SW480 (cell line): ENCODE measurements at regions not wholly inside any gene's neighbourhood (a gene's known extent, or its start where the extent isn't known, plus 50 kb on each side); places are given as distances from the start of the nearest gene placed in this dataset.

Experiments
- DNase-seq: peaks from one replicate; pipeline ENCODE4 v3.0.0-alpha.2; 2016; ENCODE audit warnings: low spot score

DNA sequence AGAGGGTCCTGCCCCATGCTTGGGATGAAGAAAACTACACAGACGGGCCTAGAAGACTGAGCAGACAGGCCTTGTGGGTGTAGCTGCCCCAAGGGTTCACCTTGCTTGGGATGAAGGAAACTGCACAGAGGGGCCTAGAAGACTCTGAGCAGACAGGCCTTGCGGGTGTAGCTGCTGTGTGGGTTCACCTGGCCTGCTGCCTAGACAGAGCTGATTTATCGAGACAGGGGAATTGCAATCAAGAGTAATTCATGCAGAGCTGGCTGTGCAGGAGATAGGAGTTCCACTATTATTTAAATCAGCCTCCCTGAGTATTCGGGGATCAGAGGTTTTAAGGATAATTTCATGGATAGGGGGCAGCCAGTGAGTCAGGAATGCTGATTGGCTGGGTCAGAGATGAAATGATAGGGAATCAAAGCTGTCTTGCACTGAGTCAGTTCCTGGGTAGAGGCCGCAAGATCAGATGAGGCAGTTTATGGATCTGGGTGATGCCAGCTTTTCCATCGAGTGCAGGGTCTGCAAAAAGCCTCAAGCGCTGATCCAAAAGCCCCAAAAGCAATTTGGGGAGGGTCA is 341.4 kb downstream of the GALR1 start:
- DNase-seq: no peak

DNA sequence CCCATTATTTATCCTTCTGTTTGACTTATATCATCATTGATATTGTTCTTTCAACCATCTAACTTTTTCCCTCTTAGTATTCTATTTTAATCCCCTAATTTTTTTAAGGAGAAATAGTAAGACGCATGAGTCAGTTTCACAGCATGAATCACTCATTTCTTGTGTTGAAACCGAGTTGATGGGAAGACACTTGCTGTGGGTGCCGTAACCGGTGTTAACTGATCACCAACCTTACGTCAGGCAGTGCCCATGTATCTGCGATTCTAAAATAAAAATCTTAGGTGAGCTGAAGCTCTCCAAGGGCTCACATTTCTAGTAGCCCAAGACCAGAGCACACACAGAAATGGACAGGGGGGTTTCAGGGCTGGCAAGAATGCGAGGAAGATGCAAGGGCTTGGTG is 348.1 kb downstream of the GALR1 start:
- DNase-seq: no peak

- no peak for DNase-seq
Observed at GRCh38 chr18:77600674-77601073, 351.0 kb downstream of the GALR1 start.

GRCh38 chr18:77601567-77601966 is 351.9 kb downstream of the GALR1 start:
- no peak for DNase-seq

DNA sequence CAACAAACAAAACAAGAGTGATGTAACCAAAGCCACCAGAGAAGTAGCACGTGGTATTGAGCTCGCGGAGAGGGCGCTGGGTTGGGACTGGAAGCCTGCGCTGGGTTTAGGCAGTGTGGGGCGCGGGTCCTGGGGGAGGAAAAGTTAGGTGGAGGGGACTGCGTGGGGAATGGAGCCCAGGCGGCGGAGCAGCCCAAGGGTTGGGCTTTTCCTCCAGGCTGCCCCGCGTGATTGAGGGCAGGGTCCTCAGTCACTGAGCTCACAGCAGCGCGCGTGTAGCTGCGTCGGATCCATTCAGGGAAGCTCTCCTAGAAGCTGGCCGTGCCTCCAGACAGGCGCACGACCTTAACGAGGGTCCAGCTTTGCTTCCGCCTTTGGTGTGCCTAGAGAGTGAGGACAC is 357.4 kb downstream of the GALR1 start:
- DNase-seq: no peak

DNA sequence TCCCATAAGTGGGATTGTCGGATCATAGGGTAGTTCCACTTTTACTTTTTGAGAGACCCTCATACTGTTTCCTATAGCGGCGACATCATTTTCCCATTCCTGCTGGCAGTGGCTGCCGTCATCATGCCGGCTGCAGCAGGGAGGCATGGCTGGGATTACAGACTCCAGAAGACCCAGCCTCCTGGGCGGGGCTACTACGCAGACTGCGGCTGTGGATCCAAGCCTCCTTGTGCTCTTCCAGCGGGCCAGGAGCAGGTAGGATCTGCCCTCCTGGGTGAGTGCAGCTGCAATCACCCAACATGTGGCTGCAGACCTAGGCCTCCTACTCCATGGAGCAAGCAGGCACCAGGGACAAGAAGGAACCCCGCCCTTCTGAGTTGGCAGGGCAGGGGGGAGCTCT is 359.2 kb downstream of the GALR1 start:
- DNase-seq: no peak

GRCh38 chr18:77617694-77618093 is 368.0 kb downstream of the GALR1 start:
- peak; percentile 2 for DNase-seq

DNA sequence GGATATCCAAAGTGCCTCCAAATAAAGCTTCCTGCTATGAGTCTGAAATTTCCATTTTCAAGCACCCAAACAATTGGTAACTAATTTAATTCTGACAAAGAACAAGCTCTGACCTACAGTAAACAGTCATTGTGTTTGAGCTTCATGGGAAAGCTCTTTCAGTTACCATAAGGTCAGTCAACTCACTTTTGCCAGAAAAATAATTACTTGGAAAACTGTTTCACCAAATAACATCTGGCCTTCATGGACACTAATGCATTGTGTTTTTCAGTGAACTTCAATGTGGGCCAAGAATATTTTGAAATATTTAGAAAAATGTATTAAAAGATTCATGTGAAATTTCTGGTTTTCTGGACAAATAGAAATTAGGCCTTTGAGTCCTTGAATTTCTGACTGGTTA is 369.9 kb downstream of the GALR1 start:
- no peak for DNase-seq

GRCh38 chr18:77622009-77622692 is 372.5 kb downstream of the GALR1 start:
- DNase-seq: no peak

DNA sequence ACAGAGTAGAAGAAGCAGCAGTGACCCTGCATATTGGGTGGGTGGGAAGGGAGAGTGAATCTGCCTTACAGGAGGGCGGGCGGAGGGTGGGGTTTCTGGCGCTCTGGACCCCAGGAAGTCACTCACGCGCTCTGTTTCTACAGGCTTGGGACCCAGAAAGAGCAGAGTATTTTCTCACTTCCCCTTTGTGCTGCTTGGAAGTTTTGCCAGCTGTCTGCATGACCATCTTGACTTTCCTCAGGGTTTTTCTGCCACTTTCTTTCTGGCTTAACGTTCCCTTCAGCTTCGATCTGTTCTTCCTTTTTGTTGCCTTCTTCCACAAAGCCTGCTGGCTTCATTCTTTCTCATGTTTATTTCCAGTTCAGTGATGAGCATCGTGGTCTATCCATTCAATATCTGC is 383.1 kb downstream of the GALR1 start:
- no peak for DNase-seq

- no peak for DNase-seq
Observed at GRCh38 chr18:77634494-77634893, 384.8 kb downstream of the GALR1 start.

GRCh38 chr18:77635451-77635850 is 385.8 kb downstream of the GALR1 start:
- DNase-seq: no peak

DNA sequence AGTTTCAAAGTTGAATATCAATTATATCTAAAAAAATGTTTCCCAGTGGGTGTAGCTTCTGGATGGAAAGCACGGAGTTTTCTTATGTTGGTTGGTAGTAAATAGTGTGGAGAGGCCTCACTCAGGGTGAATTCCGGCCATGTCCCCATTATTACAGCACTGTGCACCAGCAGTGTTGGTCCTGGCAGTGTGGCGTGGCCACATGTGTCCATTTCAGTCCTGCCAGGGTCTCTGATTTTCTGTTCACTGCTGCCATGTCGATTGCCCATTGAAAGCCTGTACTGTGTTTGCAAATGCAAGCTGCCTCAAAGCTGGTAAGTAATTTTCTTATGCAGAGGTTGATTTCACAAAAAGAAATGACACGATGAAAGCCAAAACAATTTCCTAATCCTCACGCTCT is 386.2 kb downstream of the GALR1 start:
- DNase-seq: no peak

GRCh38 chr18:77645170-77645872 is 395.7 kb downstream of the GALR1 start:
- DNase-seq: no peak

DNA sequence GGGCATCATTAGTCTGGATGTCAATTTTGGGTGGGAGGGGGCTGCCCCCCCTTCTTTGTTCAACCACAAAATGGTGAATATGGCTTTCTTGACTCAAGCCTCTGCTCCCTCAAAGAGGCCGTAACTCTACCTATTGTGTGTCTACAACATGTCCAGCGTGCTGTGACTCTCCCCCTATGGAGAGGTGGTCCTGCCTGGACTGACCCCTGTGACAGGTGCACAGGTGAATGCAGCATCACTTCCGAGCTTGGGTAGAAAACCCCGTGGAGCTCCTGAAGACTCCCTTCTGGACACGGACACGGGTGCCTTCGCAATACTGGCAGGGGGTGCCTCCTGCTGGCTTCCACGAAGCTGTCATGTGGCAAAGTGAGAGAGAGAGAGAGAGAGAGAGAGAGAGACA is 397.8 kb downstream of the GALR1 start:
- no peak for DNase-seq

GRCh38 chr18:77648411-77648810 is 398.8 kb downstream of the GALR1 start:
- DNase-seq: no peak

DNA sequence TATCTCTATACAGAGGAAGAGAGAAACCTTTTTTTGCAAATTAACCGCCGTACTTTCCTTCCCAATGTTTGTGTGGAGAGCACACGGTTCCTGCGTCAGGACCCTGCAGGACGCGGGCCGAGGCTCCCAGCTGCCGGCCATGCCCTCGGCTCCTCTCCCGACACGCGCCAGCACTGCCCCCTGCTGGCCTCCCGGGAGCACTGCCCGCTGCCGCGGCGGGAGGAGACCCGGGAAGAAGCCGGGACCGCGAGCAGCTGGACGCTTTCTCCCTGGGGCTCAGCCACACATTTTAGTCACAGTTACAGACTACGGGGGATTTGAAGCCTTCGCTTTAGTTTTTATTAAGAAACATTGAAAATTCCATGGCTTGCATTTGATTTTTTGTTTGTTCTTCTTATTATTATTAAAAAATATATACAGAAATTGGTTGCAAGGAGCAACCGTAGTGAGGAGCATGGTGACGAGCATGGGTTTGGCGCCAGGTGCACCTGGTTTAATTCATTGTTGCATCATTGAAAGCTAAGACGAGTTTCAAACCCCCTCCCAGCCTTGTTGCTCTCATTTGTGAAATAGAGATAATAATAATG is 401.2 kb downstream of the GALR1 start:
- peak; percentile 25 for DNase-seq

- DNase-seq: no peak
Observed at GRCh38 chr18:77651441-77651840, 401.8 kb downstream of the GALR1 start.

DNA sequence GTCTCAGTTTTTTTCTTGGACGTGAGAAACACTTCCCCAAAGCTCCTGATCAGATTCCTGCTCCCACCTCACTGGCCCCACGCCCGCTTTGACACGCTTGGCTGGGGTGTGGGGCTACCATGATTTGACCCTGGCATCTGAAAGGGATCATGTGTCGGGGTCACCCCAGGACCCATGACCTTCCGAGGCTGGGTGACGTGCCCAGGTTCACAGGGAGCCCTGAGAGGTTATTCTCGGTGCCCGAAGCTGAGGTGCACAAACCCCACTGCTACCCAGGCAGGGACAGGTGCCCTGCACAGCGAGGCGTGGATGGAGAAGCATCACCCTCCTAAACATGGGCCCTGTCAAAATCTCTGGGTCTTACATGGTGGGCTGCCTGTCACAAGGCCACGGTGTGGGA is 404.1 kb downstream of the GALR1 start:
- DNase-seq: no peak

GRCh38 chr18:77654302-77654701 is 404.7 kb downstream of the GALR1 start:
- no peak for DNase-seq

DNA sequence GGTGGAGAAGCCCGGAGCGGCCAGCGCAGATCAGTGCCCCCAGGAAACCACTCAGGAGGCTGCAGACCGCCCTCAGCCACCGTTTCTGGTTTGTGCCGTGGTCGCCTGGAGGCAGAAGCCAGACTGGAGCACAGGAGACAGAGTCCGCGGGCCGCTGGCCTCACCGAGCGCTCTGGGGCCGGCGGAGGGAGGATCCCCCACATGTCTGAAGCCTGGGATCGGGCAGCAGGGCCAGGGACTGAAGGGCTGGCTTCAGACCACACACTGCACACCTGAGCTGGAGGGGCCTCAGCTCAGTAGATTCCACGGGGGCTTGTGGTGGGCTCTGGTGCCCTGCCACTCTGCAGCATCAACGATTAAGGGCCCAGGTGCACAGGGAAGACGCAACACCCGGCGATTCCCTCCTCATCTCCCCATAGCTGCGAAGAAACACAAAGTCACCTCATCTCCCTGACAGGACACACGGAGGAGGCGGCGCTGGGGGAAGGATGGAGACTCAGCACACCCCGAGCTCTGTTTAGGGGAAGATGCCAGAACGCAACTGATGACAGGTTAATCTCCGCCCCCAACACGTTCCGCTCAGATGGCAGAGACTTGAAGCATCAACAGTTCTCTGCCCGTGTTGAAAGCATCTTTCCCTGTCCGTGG is 408.1 kb downstream of the GALR1 start:
- DNase-seq: no peak

DNA sequence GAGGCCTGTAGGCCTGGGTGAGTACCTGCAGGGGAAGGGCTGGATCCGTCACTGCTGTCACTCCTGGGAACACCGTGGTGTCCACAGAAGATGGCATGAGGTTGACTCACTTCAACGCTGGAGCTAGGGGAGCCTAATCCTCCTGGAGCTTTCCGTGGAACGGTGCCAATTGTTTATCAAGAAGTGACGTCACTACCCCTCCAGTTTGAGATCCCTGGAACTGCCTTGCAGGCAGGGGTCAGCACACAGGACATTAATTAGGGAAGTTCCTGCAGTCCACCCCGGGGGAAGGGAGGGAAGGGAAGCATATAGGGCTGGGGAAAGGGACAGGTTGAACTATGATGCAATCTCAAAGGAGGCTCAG is 408.6 kb downstream of the GALR1 start:
- no peak for DNase-seq
